GM23248 (cell line): ENCODE measurements at regions not wholly inside any gene's neighbourhood (a gene's known extent, or its start where the extent isn't known, plus 50 kb on each side); places are given as distances from the start of the nearest gene placed in this dataset.

Experiments
- EZH2 ChIP-seq: fragments of 200-600 bp; sonication (generic); IDR thresholded peaks from 2 replicates; pipeline ENCODE4 v1.6.1; 2018; ENCODE audit warnings: antibody characterized with exemption, mild to moderate bottlenecking; ENCODE audit not compliant: insufficient read depth, poor library complexity, severe bottlenecking
- EZH2phosphoT487 ChIP-seq: fragments of 200-600 bp; sonication (generic); IDR thresholded peaks from 2 replicates; pipeline ENCODE4 v1.6.1; 2018; ENCODE audit warnings: antibody characterized with exemption, moderate library complexity, mild to moderate bottlenecking, low read depth; ENCODE audit not compliant: insufficient read depth

DNA sequence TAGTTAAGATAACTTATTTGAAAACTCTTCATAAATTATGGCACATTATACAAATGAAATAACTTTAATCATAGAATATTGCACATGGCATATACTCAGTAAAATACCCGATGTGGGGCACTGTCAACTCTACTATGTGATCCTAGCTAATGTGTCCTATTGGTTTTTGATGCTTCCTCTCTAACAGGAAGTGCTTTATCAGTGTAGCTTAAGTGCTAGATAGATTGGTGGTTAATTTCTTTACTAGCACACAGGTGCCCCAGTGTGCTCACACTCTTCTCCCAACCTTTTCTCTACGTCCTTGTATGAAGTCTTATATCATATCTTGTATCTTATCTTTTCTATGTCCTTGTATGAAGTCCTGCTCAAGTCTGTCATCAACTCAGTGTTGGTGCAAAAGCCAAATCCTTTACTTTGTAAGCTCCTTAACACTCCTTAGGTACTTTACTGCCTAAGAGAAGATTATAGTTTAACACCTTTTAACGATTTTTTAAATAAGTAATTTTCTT, 358.9 kb downstream of the CENPW start:
- TF ChIP-seq EZH2phosphoT487 (no peak), EZH2 (no peak)
